ENCODE measurements at regions not wholly inside any gene's neighbourhood (a gene's known extent, or its start where the extent isn't known, plus 50 kb on each side); places are given as distances from the start of the nearest gene placed in this dataset.

GRCh38 chr5:53422539-53422938 is 57.9 kb upstream of the FST start:
- no peak for DNase-seq

- DNase-seq = no peak
Measured at GRCh38 chr5:53423724-53424123, 56.7 kb upstream of the FST start.

GRCh38 chr5:53424686-53425615 is 55.5 kb upstream of the FST start:
- DNase-seq = no peak

- DNase-seq = no peak
Measured at GRCh38 chr5:53425687-53426511, 54.5 kb upstream of the FST start.

GRCh38 chr5:53426512-53426830 is 54.0 kb upstream of the FST start:
- no peak for DNase-seq

GRCh38 chr5:53426878-53427277 is 53.6 kb upstream of the FST start:
- DNase-seq = no peak

- DNase-seq = no peak
Measured at GRCh38 chr5:53427965-53428364, 52.5 kb upstream of the FST start.

- no peak for DNase-seq
Measured at GRCh38 chr5:53429706-53430105, 50.7 kb upstream of the FST start.

- no peak for DNase-seq
Measured at GRCh38 chr5:53430618-53431252, 49.7 kb upstream of the FST start.

Measured in NCI-H1930 (cell line).